ENCODE measurements at regions not wholly inside any gene's neighbourhood (a gene's known extent, or its start where the extent isn't known, plus 50 kb on each side); places are given as distances from the start of the nearest gene placed in this dataset.
A peak's percentile ranks its signal among the peaks of the same experiment; 100 is the strongest.

DNA sequence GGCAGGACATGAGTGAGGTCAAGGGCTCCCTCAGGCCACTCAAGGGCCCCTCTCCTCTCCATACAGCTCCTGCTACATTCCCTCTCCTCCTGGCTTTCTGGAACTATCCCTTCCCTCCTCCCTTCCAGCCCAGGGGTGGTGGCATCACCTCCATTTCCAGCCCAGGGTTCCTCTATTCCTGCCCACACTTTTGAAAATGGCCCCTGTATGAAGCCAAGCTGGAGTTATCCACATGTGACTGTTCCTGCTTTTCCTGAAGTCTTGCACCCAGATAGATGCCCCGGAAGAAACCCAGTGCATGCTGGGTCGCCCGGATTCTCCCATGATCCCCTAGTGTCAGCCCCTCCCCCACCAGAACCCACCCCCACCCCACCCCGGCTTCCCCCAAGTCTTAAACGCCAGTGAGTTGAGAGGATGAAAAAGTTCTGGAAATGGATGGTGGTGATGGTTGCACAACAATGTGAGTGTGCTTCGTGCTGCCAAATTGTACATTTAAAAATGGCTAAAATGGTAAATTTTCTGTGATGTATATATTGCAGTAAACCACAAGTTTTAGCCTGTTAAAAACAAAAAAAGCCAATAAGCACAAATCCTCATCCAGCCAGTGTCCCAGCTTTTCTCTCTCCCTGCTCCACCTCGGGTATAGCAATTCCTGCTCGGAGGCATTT, 136.9 kb downstream of the SCARB1 start:
- H3K27ac Mint-ChIP-seq, result no peak overlapping the region
- DNase-seq, result no peak
- Histone ChIP-seq H3K27ac (ENCODE audit: low read depth, low read length) (no peak overlapping the region), H3K9me3 (ENCODE audit: low read length) (no peaks in the 10 kb centered on the region), H3K36me3 (ENCODE audit: insufficient read depth, low read length) (no peaks in the 10 kb centered on the region), H3K4me3 (ENCODE audit: low read length) (no peak overlapping the region), H3K4me1 (ENCODE audit: insufficient read depth, low read length) (no peaks in the 10 kb centered on the region), H3K27me3 (ENCODE audit: insufficient read depth, low read length, poor library complexity, severe bottlenecking) (no peaks in the 10 kb centered on the region)
- CTCF ChIA-PET, result no interaction called here
- H3K4me3 Mint-ChIP-seq, result no peak overlapping the region
- H3K4me1 Mint-ChIP-seq, result no peaks in the 10 kb centered on the region
- H3K9me3 Mint-ChIP-seq, result no peaks in the 10 kb centered on the region
- H3K27me3 Mint-ChIP-seq, result peaks cover 2 to 10% of the 10 kb centered on the region in 2 donors
- POLR2A ChIA-PET, result no interaction called here
- H3K36me3 Mint-ChIP-seq, result no peaks in the 10 kb centered on the region

DNA sequence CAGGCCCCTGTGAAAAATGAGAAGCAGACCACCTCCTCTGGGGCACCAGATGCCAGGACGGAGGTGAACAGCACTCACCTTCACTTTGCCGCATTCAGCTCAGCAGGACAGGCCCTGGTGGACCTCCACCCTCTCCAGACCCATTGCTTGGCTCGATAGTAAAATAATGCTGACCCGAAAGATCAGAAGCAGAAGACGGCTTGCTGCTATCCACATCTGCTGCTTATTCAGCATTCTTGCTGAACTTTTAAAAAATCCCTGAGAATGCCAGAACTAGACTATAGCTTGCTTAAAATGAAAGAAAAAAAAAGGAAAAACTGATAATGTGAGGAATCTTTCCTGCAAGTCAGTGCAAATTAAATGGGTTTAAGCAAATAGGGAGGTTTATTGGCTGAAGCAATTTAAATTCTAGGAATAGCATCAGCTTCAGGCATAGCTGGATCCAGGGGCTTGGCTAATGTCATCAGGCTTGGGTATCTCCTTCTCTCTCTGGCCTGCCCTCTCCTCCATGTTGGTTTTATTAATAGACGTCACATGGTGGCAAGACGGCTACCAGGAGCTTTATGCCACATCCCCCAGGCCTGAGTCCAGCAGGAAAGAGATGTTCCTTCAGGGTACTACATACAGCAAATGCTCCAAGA, 137.9 kb downstream of the SCARB1 start:
- H3K36me3 ChIP-seq (ENCODE audit: insufficient read depth, low read length), result no peaks in the 10 kb centered on the region
- H3K4me3 Mint-ChIP-seq, result no peak overlapping the region
- H3K9me3 ChIP-seq (ENCODE audit: low read length), result no peaks in the 10 kb centered on the region
- H3K27me3 ChIP-seq (ENCODE audit: insufficient read depth, low read length, poor library complexity, severe bottlenecking), result no peaks in the 10 kb centered on the region
- no peak overlapping the region for H3K4me3 ChIP-seq (ENCODE audit: low read length)
- ChIA-PET POLR2A (no interaction called here), CTCF (no interaction called here)
- DNase-seq, result no peak
- H3K27ac ChIP-seq (ENCODE audit: low read depth, low read length), result no peak overlapping the region
- H3K27ac Mint-ChIP-seq, result no peak overlapping the region
- peaks cover 0 to 10% of the 10 kb centered on the region in 2 donors for H3K27me3 Mint-ChIP-seq
- no peaks in the 10 kb centered on the region for H3K9me3 Mint-ChIP-seq
- H3K36me3 Mint-ChIP-seq, result no peaks in the 10 kb centered on the region
- no peaks in the 10 kb centered on the region for H3K4me1 ChIP-seq (ENCODE audit: insufficient read depth, low read length)
- peaks cover 0 to 2% (median 0%) of the 10 kb centered on the region in 3 donors for H3K4me1 Mint-ChIP-seq

DNA sequence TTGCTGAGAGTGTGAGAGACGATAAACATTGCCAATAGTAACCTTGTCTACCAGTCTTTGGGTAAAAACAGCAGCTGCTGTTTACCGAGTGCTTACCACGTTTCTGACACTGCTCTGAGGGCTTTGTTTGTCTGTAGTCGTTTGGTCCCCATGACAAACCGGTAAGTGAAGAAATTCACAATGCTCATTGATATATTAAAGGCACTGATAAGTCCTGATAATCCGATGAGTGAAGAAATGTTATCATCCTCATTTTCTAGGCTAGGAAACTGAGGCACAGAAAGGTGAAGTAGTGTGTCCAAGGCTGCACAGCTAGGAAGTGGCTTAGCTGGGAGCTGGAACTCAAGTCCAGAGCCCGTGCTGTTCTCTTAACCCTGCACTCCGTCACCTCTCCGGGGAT, 138.6 kb downstream of the SCARB1 start:
- H3K9me3 ChIP-seq (ENCODE audit: low read length), result no peaks in the 10 kb centered on the region
- H3K9me3 Mint-ChIP-seq, result no peaks in the 10 kb centered on the region
- no peak overlapping the region for H3K27ac Mint-ChIP-seq
- no peaks in the 10 kb centered on the region for H3K36me3 ChIP-seq (ENCODE audit: insufficient read depth, low read length)
- H3K4me3 Mint-ChIP-seq, result no peak overlapping the region
- H3K36me3 Mint-ChIP-seq, result no peaks in the 10 kb centered on the region
- no peak for DNase-seq
- H3K27me3 ChIP-seq (ENCODE audit: insufficient read depth, low read length, poor library complexity, severe bottlenecking), result no peaks in the 10 kb centered on the region
- no peaks in the 10 kb centered on the region for H3K4me1 ChIP-seq (ENCODE audit: insufficient read depth, low read length)
- peaks cover 0 to 2% (median 0%) of the 10 kb centered on the region in 3 donors for H3K4me1 Mint-ChIP-seq
- no peak overlapping the region for H3K27ac ChIP-seq (ENCODE audit: low read depth, low read length)
- POLR2A ChIA-PET, result no interaction called here
- H3K4me3 ChIP-seq (ENCODE audit: low read length), result no peak overlapping the region
- peaks cover 0 to 10% of the 10 kb centered on the region in 2 donors for H3K27me3 Mint-ChIP-seq
- CTCF ChIA-PET, result no interaction called here

DNA sequence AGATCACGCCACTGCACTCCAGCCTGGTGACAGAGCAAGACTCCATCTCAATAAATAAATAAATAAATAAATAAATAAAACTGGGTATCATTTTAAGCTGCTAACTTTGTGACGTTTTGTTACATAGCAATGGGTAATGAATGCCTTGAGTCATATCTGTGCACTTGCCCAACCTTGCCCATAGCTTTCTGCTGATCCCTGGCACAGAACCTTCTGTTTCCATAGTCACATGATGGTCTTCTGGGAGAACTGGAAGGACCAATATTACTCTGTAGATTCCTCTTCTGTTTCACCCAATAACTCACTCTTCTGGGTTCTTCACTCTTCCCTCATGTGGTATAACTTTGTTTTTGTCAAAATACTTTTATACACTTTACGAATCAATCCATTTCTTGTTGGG, 140.8 kb downstream of the SCARB1 start:
- POLR2A ChIA-PET, result no interaction called here
- Mint-ChIP-seq H3K27ac (no peak overlapping the region), H3K4me3 (no peak overlapping the region), H3K36me3 (no peaks in the 10 kb centered on the region), H3K4me1 (peaks cover 0 to 2% (median 0%) of the 10 kb centered on the region in 3 donors), H3K9me3 (no peaks in the 10 kb centered on the region), H3K27me3 (peaks cover 0 to 10% of the 10 kb centered on the region in 2 donors)
- H3K4me3 ChIP-seq (ENCODE audit: low read length), result no peak overlapping the region
- H3K4me1 ChIP-seq (ENCODE audit: insufficient read depth, low read length), result no peaks in the 10 kb centered on the region
- DNase-seq, result no peak
- H3K9me3 ChIP-seq (ENCODE audit: low read length), result no peaks in the 10 kb centered on the region
- no peak overlapping the region for H3K27ac ChIP-seq (ENCODE audit: low read depth, low read length)
- CTCF ChIA-PET, result interaction anchor here (0.7 kb wide), 1 partner anchor 11 kb away, joined by 3 read pairs; no protein-coding TSS in a partner anchor
- H3K27me3 ChIP-seq (ENCODE audit: insufficient read depth, low read length, poor library complexity, severe bottlenecking), result no peaks in the 10 kb centered on the region
- H3K36me3 ChIP-seq (ENCODE audit: insufficient read depth, low read length), result no peaks in the 10 kb centered on the region

DNA sequence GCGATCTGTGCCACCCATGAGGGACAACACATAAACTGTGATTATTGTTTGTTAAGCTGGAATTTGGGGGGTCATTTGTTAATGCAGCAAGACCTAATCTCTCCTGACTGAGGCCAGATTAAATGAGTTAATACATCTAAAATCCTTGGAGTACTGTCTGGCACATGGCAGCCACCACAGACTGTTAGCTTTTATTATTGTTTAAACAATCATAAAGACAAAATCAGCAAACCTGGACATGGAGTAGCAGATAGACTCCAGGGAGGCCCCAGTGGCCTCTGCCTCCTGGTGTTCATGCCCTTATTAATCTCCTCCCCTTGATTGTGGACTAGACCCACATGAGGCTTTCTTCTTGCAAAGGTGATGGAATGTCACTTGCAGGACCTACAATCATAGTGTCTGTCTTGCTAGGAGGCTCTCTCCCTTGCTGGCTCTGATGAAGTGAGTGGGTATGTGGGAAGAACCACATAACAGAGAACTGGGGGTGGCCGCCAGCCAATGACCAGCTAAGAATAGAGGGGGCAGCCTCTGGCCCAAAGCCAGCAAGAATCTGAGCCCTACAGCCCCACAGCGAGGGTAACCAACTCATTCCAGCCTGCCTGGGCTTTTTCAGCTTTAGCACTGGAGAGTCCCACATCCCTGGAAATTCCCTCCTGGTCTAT, 142.0 kb downstream of the SCARB1 start:
- Mint-ChIP-seq H3K9me3 (no peaks in the 10 kb centered on the region), H3K4me3 (no peak overlapping the region), H3K27me3 (peaks cover 0 to 6% of the 10 kb centered on the region in 2 donors), H3K4me1 (peaks cover 0 to 2% (median 0%) of the 10 kb centered on the region in 3 donors), H3K27ac (no peak overlapping the region), H3K36me3 (no peaks in the 10 kb centered on the region)
- H3K4me1 ChIP-seq (ENCODE audit: insufficient read depth, low read length), result no peaks in the 10 kb centered on the region
- no peak overlapping the region for H3K27ac ChIP-seq (ENCODE audit: low read depth, low read length)
- H3K9me3 ChIP-seq (ENCODE audit: low read length), result no peaks in the 10 kb centered on the region
- DNase-seq, result no peak
- H3K27me3 ChIP-seq (ENCODE audit: insufficient read depth, low read length, poor library complexity, severe bottlenecking), result no peaks in the 10 kb centered on the region
- POLR2A ChIA-PET, result no interaction called here
- H3K36me3 ChIP-seq (ENCODE audit: insufficient read depth, low read length), result no peaks in the 10 kb centered on the region
- H3K4me3 ChIP-seq (ENCODE audit: low read length), result no peak overlapping the region
- CTCF ChIA-PET, result no interaction called here

DNA sequence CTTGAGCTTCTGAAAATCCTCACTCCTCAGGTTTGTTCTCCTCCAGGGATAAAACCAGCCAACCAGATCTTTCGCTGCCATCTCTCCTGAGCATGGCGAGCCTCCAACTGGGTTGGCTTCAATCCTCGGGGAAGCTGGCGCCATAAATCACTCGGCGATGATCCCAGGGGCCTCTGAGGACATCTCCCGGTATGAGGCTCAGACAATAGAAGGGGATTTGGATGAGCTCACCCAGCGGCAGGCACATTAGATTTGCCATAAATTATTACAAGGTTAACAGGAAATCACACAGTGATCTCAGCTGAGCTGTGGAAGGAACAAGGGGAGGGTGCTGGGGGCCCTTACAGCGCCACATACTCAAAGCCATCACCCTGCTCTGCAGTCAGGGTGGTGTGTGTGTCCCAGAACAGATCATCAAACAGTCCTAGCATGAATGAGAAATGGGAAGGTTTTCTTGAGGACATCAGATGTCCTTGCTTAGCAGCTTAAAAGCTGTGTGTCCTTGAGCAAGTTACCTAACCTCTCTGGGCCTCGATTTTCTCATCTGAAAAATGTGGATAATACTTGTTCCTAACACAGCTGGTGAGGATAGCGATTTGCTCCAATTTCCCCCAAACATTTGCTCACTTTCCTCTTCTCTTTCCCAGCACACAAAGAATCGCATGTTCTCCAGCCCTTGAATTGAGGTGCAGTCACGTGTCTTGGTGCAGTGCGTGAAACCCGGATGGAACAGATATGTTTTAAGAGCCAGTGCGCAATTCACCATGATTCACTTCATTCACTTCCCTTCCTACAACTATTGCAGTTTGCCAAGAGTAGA, 142.8 kb downstream of the SCARB1 start:
- H3K9me3 ChIP-seq (ENCODE audit: low read length), result no peaks in the 10 kb centered on the region
- H3K27me3 ChIP-seq (ENCODE audit: insufficient read depth, low read length, poor library complexity, severe bottlenecking), result no peaks in the 10 kb centered on the region
- H3K36me3 Mint-ChIP-seq, result no peaks in the 10 kb centered on the region
- H3K27me3 Mint-ChIP-seq, result no peaks in the 10 kb centered on the region
- H3K36me3 ChIP-seq (ENCODE audit: insufficient read depth, low read length), result no peaks in the 10 kb centered on the region
- no peak overlapping the region for H3K4me3 Mint-ChIP-seq
- H3K4me1 ChIP-seq (ENCODE audit: insufficient read depth, low read length), result no peaks in the 10 kb centered on the region
- no peak overlapping the region for H3K27ac Mint-ChIP-seq
- peaks cover 0 to 2% (median 0%) of the 10 kb centered on the region in 3 donors for H3K4me1 Mint-ChIP-seq
- no peak for DNase-seq
- no peaks in the 10 kb centered on the region for H3K9me3 Mint-ChIP-seq
- POLR2A ChIA-PET, result no interaction called here
- no peak overlapping the region for H3K27ac ChIP-seq (ENCODE audit: low read depth, low read length)
- H3K4me3 ChIP-seq (ENCODE audit: low read length), result no peak overlapping the region
- CTCF ChIA-PET, result no interaction called here

DNA sequence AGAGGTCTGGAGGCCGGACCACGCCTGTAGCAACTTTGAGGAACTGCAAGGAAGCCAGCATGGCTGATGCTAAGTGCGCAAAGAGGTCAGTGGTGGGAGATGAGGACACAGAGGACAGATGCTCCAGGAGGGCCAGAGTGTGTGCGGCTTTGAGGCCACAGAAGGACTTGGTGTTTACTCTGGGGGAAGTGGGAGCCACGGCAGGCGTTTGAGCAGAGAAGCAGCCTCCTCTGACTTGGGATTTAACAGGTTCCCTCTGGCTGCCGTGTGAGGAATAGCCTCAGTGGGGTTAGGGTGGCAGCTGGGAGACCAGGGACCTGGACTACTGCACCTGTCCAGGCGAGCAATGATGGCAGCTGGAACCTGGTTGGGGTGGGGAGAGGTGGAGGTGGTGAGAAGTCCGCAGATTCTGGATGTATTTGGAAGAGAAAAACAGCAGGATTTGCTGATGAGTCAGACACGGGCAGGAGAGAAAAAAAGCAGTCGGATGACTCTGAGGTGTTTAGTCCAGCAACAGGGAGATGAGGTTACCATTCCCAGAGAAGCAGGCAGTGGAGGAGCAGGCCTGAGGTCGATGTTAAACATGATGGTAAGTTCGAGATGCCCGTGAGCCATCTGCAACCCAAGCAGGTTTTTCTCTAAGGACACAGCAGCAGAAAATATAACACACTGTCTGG, 143.5 kb downstream of the SCARB1 start:
- H3K4me1 Mint-ChIP-seq, result peaks cover 0 to 2% (median 0%) of the 10 kb centered on the region in 3 donors
- DNase-seq, result no peak
- Histone ChIP-seq H3K4me3 (ENCODE audit: low read length) (no peak overlapping the region), H3K9me3 (ENCODE audit: low read length) (no peaks in the 10 kb centered on the region), H3K4me1 (ENCODE audit: insufficient read depth, low read length) (no peaks in the 10 kb centered on the region), H3K27me3 (ENCODE audit: insufficient read depth, low read length, poor library complexity, severe bottlenecking) (no peaks in the 10 kb centered on the region), H3K36me3 (ENCODE audit: insufficient read depth, low read length) (no peaks in the 10 kb centered on the region), H3K27ac (ENCODE audit: low read depth, low read length) (no peak overlapping the region)
- H3K27me3 Mint-ChIP-seq, result no peaks in the 10 kb centered on the region
- peak overlapping the region in 1 of 8 donors; percentile 26 for H3K27ac Mint-ChIP-seq
- CTCF ChIA-PET, result no interaction called here
- POLR2A ChIA-PET, result no interaction called here
- no peaks in the 10 kb centered on the region for H3K9me3 Mint-ChIP-seq
- no peaks in the 10 kb centered on the region for H3K36me3 Mint-ChIP-seq
- H3K4me3 Mint-ChIP-seq, result no peak overlapping the region
